ENCODE measurements at regions not wholly inside any gene's neighbourhood (a gene's known extent, or its start where the extent isn't known, plus 50 kb on each side); places are given as distances from the start of the nearest gene placed in this dataset.
"Not testable (repeated sequence)": the region's sequence is repeated elsewhere in the genome, so short reads cannot be mapped to it uniquely, and the experiment has no call there.

DNA sequence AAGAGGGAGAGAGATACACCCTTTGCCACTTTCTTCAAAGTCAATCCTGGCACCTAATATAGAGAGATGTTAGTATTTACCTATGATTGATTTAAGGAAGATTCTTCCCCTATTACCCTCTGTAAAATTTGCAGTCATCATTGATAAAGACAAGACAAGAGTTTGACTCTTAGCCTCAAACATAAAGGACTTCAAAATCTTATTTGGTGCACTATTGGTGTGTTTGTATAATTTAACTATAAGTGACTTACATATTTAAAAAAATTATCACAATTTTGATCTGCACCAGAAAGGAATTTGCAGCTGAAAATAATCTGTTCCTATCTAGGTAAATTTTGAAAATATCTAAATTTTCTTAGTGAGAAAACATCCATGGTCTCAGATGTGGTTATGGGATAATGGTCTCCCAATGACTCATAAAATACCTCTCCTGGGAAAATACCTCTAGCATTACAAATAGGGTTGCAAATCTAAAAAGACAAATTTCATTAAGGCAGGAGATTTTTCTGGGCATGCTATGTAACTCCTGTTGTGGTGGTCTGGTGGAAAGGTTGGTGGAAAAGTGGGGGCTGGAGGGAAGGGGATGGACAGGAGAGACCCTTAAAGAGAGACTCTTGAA is 173.6 kb upstream of the MED14 start:
- DNase-seq (ENCODE audit: low spot score) (no peak), ATAC-seq (ENCODE audit: insufficient number of reproducible peaks, low FRiP score, low read depth) (no peak)
- Histone ChIP-seq H3K27ac (no peak overlapping the region), H3K27me3 (replicated peaks; ENCODE audit: insufficient read depth) (no peaks in the 10 kb centered on the region), H3K9me3 (no peaks in the 10 kb centered on the region), H3K36me3 (no peaks in the 10 kb centered on the region), H3K4me1 (ENCODE audit: control insufficient read depth in 1 of 2, low read depth in 2 of 2) (no peaks in the 10 kb centered on the region), H3K4me3 (no peak overlapping the region)
- TF ChIP-seq, protein P1, sequence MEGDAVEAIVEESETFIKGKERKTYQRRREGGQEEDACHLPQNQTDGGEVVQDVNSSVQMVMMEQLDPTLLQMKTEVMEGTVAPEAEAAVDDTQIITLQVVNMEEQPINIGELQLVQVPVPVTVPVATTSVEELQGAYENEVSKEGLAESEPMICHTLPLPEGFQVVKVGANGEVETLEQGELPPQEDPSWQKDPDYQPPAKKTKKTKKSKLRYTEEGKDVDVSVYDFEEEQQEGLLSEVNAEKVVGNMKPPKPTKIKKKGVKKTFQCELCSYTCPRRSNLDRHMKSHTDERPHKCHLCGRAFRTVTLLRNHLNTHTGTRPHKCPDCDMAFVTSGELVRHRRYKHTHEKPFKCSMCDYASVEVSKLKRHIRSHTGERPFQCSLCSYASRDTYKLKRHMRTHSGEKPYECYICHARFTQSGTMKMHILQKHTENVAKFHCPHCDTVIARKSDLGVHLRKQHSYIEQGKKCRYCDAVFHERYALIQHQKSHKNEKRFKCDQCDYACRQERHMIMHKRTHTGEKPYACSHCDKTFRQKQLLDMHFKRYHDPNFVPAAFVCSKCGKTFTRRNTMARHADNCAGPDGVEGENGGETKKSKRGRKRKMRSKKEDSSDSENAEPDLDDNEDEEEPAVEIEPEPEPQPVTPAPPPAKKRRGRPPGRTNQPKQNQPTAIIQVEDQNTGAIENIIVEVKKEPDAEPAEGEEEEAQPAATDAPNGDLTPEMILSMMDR (IDR thresholded peaks at IDR 0.05): no peak

DNA sequence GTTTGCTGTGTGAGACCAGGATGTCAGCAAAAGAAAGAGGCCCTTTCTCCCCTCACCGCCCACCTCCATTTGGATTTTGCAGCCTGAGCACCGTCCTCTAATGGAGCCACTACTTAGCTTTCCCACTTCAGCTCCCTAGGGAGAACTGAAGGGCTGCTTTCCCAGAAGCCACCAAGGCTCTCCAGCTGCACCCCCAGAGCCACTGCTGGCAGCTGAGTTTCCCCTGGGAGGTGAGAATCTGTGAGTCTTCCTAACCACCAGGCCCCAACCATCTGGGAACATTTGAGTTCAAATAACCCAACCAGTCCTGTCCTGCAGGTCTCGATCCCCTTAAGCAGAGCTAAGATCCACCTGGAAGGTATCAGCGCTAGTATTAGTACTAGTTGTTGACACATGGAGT is 173.1 kb upstream of the USP9X start:
- no peak overlapping the region for H3K27ac ChIP-seq
- H3K4me1 ChIP-seq (ENCODE audit: control insufficient read depth in 1 of 2, low read depth in 2 of 2): no peaks in the 10 kb centered on the region
- no peaks in the 10 kb centered on the region for H3K9me3 ChIP-seq
- H3K4me3 ChIP-seq: no peak overlapping the region
- ATAC-seq (ENCODE audit: insufficient number of reproducible peaks, low FRiP score, low read depth) (no peak), DNase-seq (ENCODE audit: low spot score) (no peak)
- H3K27me3 ChIP-seq (replicated peaks; ENCODE audit: insufficient read depth): no peaks in the 10 kb centered on the region
- TF ChIP-seq, protein P1 (IDR thresholded peaks at IDR 0.05): no peak
- no peaks in the 10 kb centered on the region for H3K36me3 ChIP-seq

DNA sequence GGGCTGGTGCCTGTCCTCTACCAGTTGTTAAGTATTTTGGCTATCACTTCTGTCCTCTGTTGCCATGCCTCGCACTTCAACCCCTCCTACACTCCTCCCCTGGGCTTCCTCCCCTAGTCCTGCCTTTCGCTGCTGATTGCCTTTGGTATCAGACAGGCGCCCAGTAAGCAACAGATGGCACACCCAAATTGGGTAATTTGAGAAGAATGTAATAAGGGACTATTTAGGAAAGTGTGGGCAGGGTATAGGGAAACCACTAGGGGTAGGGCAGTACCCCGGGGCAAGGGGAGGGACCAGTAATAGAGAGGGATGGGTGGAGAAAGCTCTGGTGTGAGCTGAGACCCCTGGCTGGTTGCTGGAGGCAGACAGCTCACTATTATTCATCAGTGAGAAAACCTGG is 172.7 kb upstream of the USP9X start:
- TF ChIP-seq, protein P1 (IDR thresholded peaks at IDR 0.05): no peak
- no peaks in the 10 kb centered on the region for H3K9me3 ChIP-seq
- no peak for ATAC-seq (ENCODE audit: insufficient number of reproducible peaks, low FRiP score, low read depth)

DNA sequence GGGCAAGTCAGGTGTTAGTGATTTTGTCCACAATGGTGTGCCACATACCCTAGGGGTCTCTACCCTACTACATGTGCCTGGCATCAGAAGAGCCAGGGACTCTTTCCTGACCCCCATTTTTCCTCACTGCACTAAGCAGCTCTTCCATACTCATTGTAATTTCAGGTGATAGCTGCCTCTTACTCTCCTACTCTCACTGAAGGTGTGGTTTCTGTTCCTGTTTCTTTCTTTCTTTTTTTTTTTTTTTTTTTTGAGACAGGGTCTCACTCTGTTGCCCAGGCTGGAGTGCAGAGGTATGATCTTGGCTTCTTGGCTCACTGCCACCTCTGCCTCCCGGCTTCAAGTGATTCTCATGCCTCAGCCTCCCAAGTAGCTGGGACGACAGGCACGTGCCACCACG is 164.9 kb upstream of the USP9X start:
- Histone ChIP-seq H3K9me3 (no peaks in the 10 kb centered on the region), H3K36me3 (no peaks in the 10 kb centered on the region), H3K4me3 (no peak overlapping the region), H3K27ac (no peak overlapping the region), H3K27me3 (replicated peaks; ENCODE audit: insufficient read depth) (no peaks in the 10 kb centered on the region), H3K4me1 (ENCODE audit: control insufficient read depth in 1 of 2, low read depth in 2 of 2) (no peaks in the 10 kb centered on the region)
- ATAC-seq (ENCODE audit: insufficient number of reproducible peaks, low FRiP score, low read depth) (no peak), DNase-seq (ENCODE audit: low spot score) (no peak)
- TF ChIP-seq, protein P1 (IDR thresholded peaks at IDR 0.05): no peak

More for the DNA sequence above, 172.7 kb upstream of the USP9X start:
- no peak overlapping the region for H3K27ac ChIP-seq
- DNase-seq (ENCODE audit: low spot score): no peak
- no peaks in the 10 kb centered on the region for H3K36me3 ChIP-seq
- H3K27me3 ChIP-seq (replicated peaks; ENCODE audit: insufficient read depth): no peaks in the 10 kb centered on the region
- no peak overlapping the region for H3K4me3 ChIP-seq
- H3K4me1 ChIP-seq (ENCODE audit: control insufficient read depth in 1 of 2, low read depth in 2 of 2): no peaks in the 10 kb centered on the region

DNA sequence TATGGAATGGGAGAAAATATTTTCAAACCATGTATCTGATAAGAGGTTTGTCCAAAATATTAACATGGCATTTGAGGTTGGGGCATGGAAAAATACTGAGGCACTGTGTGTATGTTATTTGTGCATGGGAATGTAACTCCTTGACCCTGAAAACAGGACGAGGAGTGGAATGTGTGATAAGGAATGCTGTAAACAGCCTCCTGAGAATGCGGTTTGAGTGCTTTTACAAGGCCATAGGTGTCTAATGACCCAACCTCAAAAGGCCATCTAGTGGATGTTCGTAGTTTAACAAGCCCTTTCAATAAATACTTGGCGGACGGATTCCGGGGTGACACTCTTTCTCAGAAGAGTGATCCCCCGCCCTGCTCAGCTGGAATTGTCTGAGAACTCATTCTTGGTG is 162.9 kb upstream of the USP9X start:
- no peak for DNase-seq (ENCODE audit: low spot score)
- Histone ChIP-seq H3K27ac (no peak overlapping the region), H3K4me3 (no peak overlapping the region), H3K4me1 (ENCODE audit: control insufficient read depth in 1 of 2, low read depth in 2 of 2) (no peaks in the 10 kb centered on the region), H3K27me3 (replicated peaks; ENCODE audit: insufficient read depth) (no peaks in the 10 kb centered on the region), H3K9me3 (no peaks in the 10 kb centered on the region), H3K36me3 (no peaks in the 10 kb centered on the region)
- no peak for ATAC-seq (ENCODE audit: insufficient number of reproducible peaks, low FRiP score, low read depth)
- TF ChIP-seq, protein P1 (IDR thresholded peaks at IDR 0.05): no peak

DNA sequence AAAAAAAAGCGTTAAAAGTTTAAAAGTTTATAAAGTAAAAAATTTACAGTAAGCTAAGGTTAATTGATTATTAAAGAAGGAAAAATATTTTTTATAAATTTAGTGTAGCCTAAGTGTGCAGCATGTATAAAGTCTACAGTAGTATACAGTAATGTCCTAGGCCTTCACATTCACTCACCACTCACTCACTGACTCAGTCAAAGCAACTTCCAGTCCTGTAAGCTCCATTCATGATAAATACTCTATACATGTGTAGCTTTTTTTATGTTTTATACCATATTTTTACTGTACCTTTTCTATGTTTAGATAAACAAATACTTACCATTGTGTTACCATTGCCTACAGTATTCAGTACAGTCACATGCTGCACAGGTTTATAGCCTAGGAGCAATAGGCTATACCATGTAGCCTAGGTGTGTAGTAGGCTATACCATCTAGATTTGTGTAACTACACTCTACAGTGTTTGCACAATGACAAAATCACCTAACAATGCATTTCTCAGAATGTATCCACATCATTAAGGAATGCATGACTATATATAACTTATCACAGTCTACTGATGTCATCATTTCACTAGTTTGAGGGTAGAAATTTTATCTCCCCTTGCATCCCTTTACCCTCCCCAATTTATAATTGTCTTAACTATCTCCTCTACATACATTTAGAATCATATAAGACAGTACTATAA is 158.4 kb upstream of the USP9X start:
- H3K27ac ChIP-seq; ATAC-seq (ENCODE audit: insufficient number of reproducible peaks, low FRiP score, low read depth); H3K4me1 ChIP-seq (ENCODE audit: control insufficient read depth in 1 of 2, low read depth in 2 of 2); H3K9me3 ChIP-seq; H3K27me3 ChIP-seq (replicated peaks; ENCODE audit: insufficient read depth); DNase-seq (ENCODE audit: low spot score); H3K4me3 ChIP-seq; H3K36me3 ChIP-seq: not testable (repeated sequence)
